ENCODE measurements at regions not wholly inside any gene's neighbourhood (a gene's known extent, or its start where the extent isn't known, plus 50 kb on each side); places are given as distances from the start of the nearest gene placed in this dataset.
A peak's percentile ranks its signal among the peaks of the same experiment; 100 is the strongest.

- DNase-seq (no peak), FAIRE-seq (no peak)
- Histone ChIP-seq H3K27me3 (ENCODE audit: control insufficient read depth, insufficient read depth, low read length) (no peaks in the 10 kb centered on the region), H3K9me3 (ENCODE audit: control insufficient read depth in 2 of 3, insufficient read depth in 1 of 3, low read length in 3 of 3) (no peaks in the 10 kb centered on the region), H3K27ac (ENCODE audit: low read depth in 2 of 2, low read length in 2 of 2) (no peak overlapping the region), H3K4me1 (ENCODE audit: control insufficient read depth in 2 of 3, insufficient read depth in 2 of 3, low read depth in 1 of 3, low read length in 3 of 3) (no peaks in the 10 kb centered on the region), H3K9ac (ENCODE audit: low read length in 3 of 3) (no peak overlapping the region), H3K36me3 (ENCODE audit: control insufficient read depth in 2 of 3, insufficient read depth in 3 of 3, low read length in 3 of 3) (no peaks in the 10 kb centered on the region), H3K4me3 (ENCODE audit: low read length in 3 of 3) (no peak overlapping the region)
- no peak for TF ChIP-seq CTCF (IDR thresholded peaks at IDR 0.05; ENCODE audit: borderline replicate concordance, extremely low read depth, insufficient read depth)
- intact Hi-C loops (cut with DNase I) = no loop called here
These were observed 1914.1 kb upstream of the IGFBP7 start for GRCh38 chr4:59024257-59024656.

GRCh38 chr4:59037812-59038211 is 1927.6 kb upstream of the IGFBP7 start:
- TF ChIP-seq CTCF (IDR thresholded peaks at IDR 0.05; ENCODE audit: borderline replicate concordance, extremely low read depth, insufficient read depth) = no peak
- Histone ChIP-seq H3K27ac (ENCODE audit: low read depth in 2 of 2, low read length in 2 of 2) (no peak overlapping the region), H3K36me3 (ENCODE audit: control insufficient read depth in 2 of 3, insufficient read depth in 3 of 3, low read length in 3 of 3) (no peaks in the 10 kb centered on the region), H3K27me3 (ENCODE audit: control insufficient read depth, insufficient read depth, low read length) (no peaks in the 10 kb centered on the region), H3K4me1 (ENCODE audit: control insufficient read depth in 2 of 3, insufficient read depth in 2 of 3, low read depth in 1 of 3, low read length in 3 of 3) (no peaks in the 10 kb centered on the region), H3K4me3 (ENCODE audit: low read length in 3 of 3) (no peak overlapping the region), H3K9ac (ENCODE audit: low read length in 3 of 3) (no peak overlapping the region), H3K9me3 (ENCODE audit: control insufficient read depth in 2 of 3, insufficient read depth in 1 of 3, low read length in 3 of 3) (no peaks in the 10 kb centered on the region)
- no peak for FAIRE-seq
- intact Hi-C loops (cut with DNase I) = no loop called here
- DNase-seq = no peak

- Histone ChIP-seq H3K9ac (ENCODE audit: low read length in 3 of 3) (no peak overlapping the region), H3K9me3 (ENCODE audit: control insufficient read depth in 2 of 3, insufficient read depth in 1 of 3, low read length in 3 of 3) (no peaks in the 10 kb centered on the region), H3K4me3 (ENCODE audit: low read length in 3 of 3) (no peak overlapping the region), H3K4me1 (ENCODE audit: control insufficient read depth in 2 of 3, insufficient read depth in 2 of 3, low read depth in 1 of 3, low read length in 3 of 3) (no peaks in the 10 kb centered on the region), H3K27me3 (ENCODE audit: control insufficient read depth, insufficient read depth, low read length) (no peaks in the 10 kb centered on the region), H3K27ac (ENCODE audit: low read depth in 2 of 2, low read length in 2 of 2) (no peak overlapping the region), H3K36me3 (ENCODE audit: control insufficient read depth in 2 of 3, insufficient read depth in 3 of 3, low read length in 3 of 3) (no peaks in the 10 kb centered on the region)
- no peak for TF ChIP-seq CTCF (IDR thresholded peaks at IDR 0.05; ENCODE audit: borderline replicate concordance, extremely low read depth, insufficient read depth)
- intact Hi-C loops (cut with DNase I) = no loop called here
- no peak for FAIRE-seq
- DNase-seq = peak in 1 of 5 donors; percentile 24
These were observed 1928.9 kb upstream of the IGFBP7 start for GRCh38 chr4:59039046-59039445.

- no peak overlapping the region for H3K27ac ChIP-seq (ENCODE audit: low read depth in 2 of 2, low read length in 2 of 2)
- H3K9me3 ChIP-seq (ENCODE audit: control insufficient read depth in 2 of 3, insufficient read depth in 1 of 3, low read length in 3 of 3) = no peaks in the 10 kb centered on the region
- H3K36me3 ChIP-seq (ENCODE audit: control insufficient read depth in 2 of 3, insufficient read depth in 3 of 3, low read length in 3 of 3) = no peaks in the 10 kb centered on the region
- H3K27me3 ChIP-seq (ENCODE audit: control insufficient read depth, insufficient read depth, low read length) = no peaks in the 10 kb centered on the region
- no peaks in the 10 kb centered on the region for H3K4me1 ChIP-seq (ENCODE audit: control insufficient read depth in 2 of 3, insufficient read depth in 2 of 3, low read depth in 1 of 3, low read length in 3 of 3)
- intact Hi-C loops (cut with DNase I) = no loop called here
- FAIRE-seq (no peak), DNase-seq (no peak)
- no peak for TF ChIP-seq CTCF (IDR thresholded peaks at IDR 0.05; ENCODE audit: borderline replicate concordance, extremely low read depth, insufficient read depth)
- H3K4me3 ChIP-seq (ENCODE audit: low read length in 3 of 3) = no peak overlapping the region
- H3K9ac ChIP-seq (ENCODE audit: low read length in 3 of 3) = no peak overlapping the region
These were observed 1934.2 kb upstream of the IGFBP7 start for GRCh38 chr4:59044286-59044900.
